ENCODE measurements at regions not wholly inside any gene's neighbourhood (a gene's known extent, or its start where the extent isn't known, plus 50 kb on each side); places are given as distances from the start of the nearest gene placed in this dataset.
"Not testable (repeated sequence)": the region's sequence is repeated elsewhere in the genome, so short reads cannot be mapped to it uniquely, and the experiment has no call there.

DNA sequence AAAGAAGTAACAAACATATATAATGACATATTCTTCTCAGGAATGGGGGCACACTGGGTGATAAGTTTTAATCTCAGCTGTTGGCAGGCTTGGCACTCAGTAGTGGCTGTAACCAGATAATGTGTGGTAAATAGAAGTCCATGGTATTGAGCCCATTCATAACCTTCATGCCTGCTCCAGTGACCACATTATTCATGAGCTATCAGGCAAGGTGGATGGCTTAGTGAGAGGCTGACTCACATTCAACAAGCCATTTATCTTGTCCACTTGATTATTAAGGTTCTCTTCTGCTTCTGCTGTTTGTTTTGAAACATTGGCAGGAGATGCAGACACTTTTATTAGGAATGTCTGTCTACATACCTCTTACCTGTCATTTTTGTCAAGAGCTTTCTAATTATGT is 950.4 kb upstream of the LRFN5 start:
- H3K9me3 ChIP-seq, result no peaks in the 10 kb centered on the region
- no peaks in the 10 kb centered on the region for H3K4me1 ChIP-seq
- intact Hi-C loops (cut with DNase I), result no loop called here
- H3K27ac ChIP-seq, result no peak overlapping the region
- H3K36me3 ChIP-seq, result no peaks in the 10 kb centered on the region
- no peaks in the 10 kb centered on the region for H3K27me3 ChIP-seq
- TF ChIP-seq, protein P1, sequence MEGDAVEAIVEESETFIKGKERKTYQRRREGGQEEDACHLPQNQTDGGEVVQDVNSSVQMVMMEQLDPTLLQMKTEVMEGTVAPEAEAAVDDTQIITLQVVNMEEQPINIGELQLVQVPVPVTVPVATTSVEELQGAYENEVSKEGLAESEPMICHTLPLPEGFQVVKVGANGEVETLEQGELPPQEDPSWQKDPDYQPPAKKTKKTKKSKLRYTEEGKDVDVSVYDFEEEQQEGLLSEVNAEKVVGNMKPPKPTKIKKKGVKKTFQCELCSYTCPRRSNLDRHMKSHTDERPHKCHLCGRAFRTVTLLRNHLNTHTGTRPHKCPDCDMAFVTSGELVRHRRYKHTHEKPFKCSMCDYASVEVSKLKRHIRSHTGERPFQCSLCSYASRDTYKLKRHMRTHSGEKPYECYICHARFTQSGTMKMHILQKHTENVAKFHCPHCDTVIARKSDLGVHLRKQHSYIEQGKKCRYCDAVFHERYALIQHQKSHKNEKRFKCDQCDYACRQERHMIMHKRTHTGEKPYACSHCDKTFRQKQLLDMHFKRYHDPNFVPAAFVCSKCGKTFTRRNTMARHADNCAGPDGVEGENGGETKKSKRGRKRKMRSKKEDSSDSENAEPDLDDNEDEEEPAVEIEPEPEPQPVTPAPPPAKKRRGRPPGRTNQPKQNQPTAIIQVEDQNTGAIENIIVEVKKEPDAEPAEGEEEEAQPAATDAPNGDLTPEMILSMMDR (IDR thresholded peaks at IDR 0.05), result no peak
- TF ChIP-seq POLR2A (IDR thresholded peaks at IDR 0.05), result no peak
- no peak for TF ChIP-seq POLR2AphosphoS5 (IDR thresholded peaks at IDR 0.05; ENCODE audit: insufficient read depth in 1 of 2, low read depth in 1 of 2)
- H3K4me3 ChIP-seq, result no peak overlapping the region
- no peak for DNase-seq (ENCODE audit: extremely low spot score in 2 of 2)

DNA sequence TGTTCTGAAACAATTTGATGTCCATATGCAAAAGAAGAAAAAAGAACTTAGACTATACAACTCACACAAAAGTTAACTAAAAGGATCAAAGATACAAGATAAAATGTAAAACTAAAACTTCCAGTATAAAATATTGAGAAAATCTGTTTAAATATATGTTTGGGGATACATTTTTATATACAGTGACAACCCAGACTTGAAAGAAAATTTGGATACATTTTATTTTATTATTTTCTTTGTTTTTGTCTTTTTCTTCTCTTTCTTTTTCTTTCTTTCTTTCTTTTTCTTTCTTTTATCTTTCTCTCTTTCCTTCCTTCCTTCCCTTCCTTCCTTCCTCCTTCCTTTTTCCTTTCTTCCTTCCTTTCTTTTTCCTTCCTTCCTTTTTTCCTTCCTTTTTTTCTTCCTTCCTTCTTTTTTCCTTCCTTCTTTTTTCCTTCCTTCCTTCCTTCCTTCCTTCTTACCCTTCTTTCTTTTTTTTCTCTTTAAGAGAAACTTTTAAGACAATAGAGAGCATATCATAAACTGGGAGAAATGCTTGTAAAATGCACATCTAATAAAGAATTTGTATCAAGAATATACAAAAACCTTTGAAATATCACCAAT is 954.5 kb upstream of the LRFN5 start:
- DNase-seq (ENCODE audit: extremely low spot score in 2 of 2), result no peak
- Histone ChIP-seq H3K27me3 (no peaks in the 10 kb centered on the region), H3K9me3 (no peaks in the 10 kb centered on the region), H3K4me1 (no peaks in the 10 kb centered on the region), H3K36me3 (no peaks in the 10 kb centered on the region), H3K4me3 (no peak overlapping the region), H3K27ac (no peak overlapping the region)
- intact Hi-C loops (cut with DNase I), result no loop called here
- TF ChIP-seq, protein P1 (IDR thresholded peaks at IDR 0.05), result no peak
- TF ChIP-seq POLR2AphosphoS5 (IDR thresholded peaks at IDR 0.05; ENCODE audit: insufficient read depth in 1 of 2, low read depth in 1 of 2) (no peak), POLR2A (IDR thresholded peaks at IDR 0.05) (no peak)

DNA sequence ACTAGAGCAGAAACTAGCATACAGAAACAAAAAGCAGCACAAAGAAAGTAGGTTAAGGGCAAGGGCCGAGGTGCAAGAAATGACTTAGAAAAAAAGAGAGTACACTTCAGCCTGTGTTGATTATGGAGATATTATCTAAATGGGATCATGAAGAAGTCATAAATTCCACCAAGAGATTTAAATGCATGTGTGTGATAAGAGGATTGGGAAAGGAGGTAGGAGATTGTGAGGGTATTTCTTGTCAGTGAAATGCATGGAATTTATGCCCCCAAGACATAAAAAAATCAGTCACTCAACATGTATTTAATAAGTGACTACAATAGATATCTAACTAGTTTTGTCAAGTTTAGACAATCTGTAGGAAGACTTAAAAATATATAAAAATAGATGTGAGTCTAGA is 976.2 kb upstream of the LRFN5 start:
- Histone ChIP-seq H3K4me1 (no peaks in the 10 kb centered on the region), H3K4me3 (no peak overlapping the region), H3K27me3 (no peaks in the 10 kb centered on the region), H3K9me3 (no peaks in the 10 kb centered on the region), H3K36me3 (no peaks in the 10 kb centered on the region), H3K27ac (no peak overlapping the region)
- no peak for DNase-seq (ENCODE audit: extremely low spot score in 2 of 2)
- intact Hi-C loops (cut with DNase I), result no loop called here
- TF ChIP-seq, protein P1 (IDR thresholded peaks at IDR 0.05), result no peak
- TF ChIP-seq POLR2A (IDR thresholded peaks at IDR 0.05) (no peak), POLR2AphosphoS5 (IDR thresholded peaks at IDR 0.05; ENCODE audit: insufficient read depth in 1 of 2, low read depth in 1 of 2) (no peak)

DNA sequence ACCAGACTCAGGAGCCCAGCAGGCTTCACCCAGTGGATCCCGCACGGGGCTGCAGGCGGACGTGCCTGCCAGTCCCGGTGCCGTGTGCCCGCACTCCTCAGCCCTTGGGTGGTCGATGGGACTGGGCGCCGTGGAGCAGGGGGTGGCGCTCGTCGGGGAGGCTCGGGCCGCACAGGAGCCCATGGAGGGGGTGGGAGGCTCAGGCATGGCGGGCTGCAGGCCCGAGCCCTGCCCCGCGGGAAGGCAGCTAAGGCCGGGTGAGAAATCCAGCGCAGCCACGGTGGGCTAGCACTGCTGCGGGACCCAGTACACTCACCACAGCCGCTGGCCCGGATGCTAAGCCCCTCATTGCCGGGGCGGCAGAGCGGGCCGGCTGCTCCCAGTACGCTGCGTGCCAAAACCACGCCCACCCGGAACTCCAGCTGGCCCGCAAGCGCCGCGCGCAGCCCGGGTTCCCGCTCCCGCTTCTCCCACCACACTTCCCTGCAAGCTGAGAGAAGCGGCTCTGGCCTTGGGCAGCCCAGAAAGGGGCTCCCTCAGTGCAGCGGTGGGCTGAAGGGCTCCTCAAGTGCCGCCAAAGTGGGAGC is 977.0 kb upstream of the LRFN5 start:
- H3K27ac ChIP-seq; H3K36me3 ChIP-seq; H3K27me3 ChIP-seq; H3K4me3 ChIP-seq; H3K4me1 ChIP-seq; H3K9me3 ChIP-seq; intact Hi-C loops (cut with DNase I); DNase-seq (ENCODE audit: extremely low spot score in 2 of 2): not testable (repeated sequence)

DNA sequence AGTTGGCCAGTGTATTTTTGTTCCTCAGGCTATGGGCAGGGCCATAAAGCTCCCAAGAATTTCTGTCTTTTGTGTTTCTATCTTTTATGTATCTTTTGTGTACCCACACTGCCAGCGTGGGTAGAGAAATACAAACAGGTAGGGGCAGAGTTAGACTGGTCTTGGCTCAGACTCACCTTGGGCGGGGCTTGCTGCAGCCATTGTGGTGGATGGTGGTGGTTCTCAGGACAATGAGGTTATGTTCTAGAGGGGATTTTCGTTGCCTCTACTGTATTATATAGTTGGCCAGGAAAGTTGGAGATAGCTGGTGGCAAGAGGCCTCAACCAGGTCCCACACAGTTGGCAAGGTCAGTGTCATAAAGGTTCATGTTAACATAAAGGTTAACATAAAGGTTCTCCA is 977.5 kb upstream of the LRFN5 start:
- H3K36me3 ChIP-seq, result no peaks in the 10 kb centered on the region
- no peaks in the 10 kb centered on the region for H3K4me1 ChIP-seq
- intact Hi-C loops (cut with DNase I), result no loop called here
- no peaks in the 10 kb centered on the region for H3K9me3 ChIP-seq
- no peak for TF ChIP-seq POLR2A (IDR thresholded peaks at IDR 0.05)
- no peak for TF ChIP-seq POLR2AphosphoS5 (IDR thresholded peaks at IDR 0.05; ENCODE audit: insufficient read depth in 1 of 2, low read depth in 1 of 2)
- TF ChIP-seq, protein P1 (IDR thresholded peaks at IDR 0.05), result no peak
- DNase-seq (ENCODE audit: extremely low spot score in 2 of 2), result no peak
- H3K4me3 ChIP-seq, result no peak overlapping the region
- no peak overlapping the region for H3K27ac ChIP-seq
- H3K27me3 ChIP-seq, result no peaks in the 10 kb centered on the region
